NT2/D1 (cell line): ENCODE measurements at regions not wholly inside any gene's neighbourhood (a gene's known extent, or its start where the extent isn't known, plus 50 kb on each side); places are given as distances from the start of the nearest gene placed in this dataset.

Experiments
- SUZ12 ChIP-seq: IDR thresholded peaks from 2 replicates; pipeline ENCODE4 v1.6.1; 2011; ENCODE audit not compliant: insufficient read length, insufficient read depth; ENCODE audit errors: extremely low read depth
- YY1 ChIP-seq: IDR thresholded peaks from 2 replicates; pipeline ENCODE4 v1.6.1; 2011; ENCODE audit not compliant: insufficient read length, insufficient read depth

- TF ChIP-seq YY1: no peak
- no peak for TF ChIP-seq SUZ12
Observed at GRCh38 chr3:35071772-35072171, 567.6 kb upstream of the ARPP21 start.
